ENCODE measurements at regions not wholly inside any gene's neighbourhood (a gene's known extent, or its start where the extent isn't known, plus 50 kb on each side); places are given as distances from the start of the nearest gene placed in this dataset.

- no peak for DNase-seq (ENCODE audit: low read depth)
- ChIA-PET CTCF (no interaction called here), POLR2A (no interaction called here)
- Histone ChIP-seq H3K27me3 (ENCODE audit: control insufficient read depth, insufficient read depth, low read length) (no peaks in the 10 kb centered on the region), H3K4me3 (ENCODE audit: low read depth, low read length) (no peak overlapping the region), H3K36me3 (ENCODE audit: control insufficient read depth, insufficient read depth, low read length) (no peaks in the 10 kb centered on the region)
- TF ChIP-seq, protein P1, sequence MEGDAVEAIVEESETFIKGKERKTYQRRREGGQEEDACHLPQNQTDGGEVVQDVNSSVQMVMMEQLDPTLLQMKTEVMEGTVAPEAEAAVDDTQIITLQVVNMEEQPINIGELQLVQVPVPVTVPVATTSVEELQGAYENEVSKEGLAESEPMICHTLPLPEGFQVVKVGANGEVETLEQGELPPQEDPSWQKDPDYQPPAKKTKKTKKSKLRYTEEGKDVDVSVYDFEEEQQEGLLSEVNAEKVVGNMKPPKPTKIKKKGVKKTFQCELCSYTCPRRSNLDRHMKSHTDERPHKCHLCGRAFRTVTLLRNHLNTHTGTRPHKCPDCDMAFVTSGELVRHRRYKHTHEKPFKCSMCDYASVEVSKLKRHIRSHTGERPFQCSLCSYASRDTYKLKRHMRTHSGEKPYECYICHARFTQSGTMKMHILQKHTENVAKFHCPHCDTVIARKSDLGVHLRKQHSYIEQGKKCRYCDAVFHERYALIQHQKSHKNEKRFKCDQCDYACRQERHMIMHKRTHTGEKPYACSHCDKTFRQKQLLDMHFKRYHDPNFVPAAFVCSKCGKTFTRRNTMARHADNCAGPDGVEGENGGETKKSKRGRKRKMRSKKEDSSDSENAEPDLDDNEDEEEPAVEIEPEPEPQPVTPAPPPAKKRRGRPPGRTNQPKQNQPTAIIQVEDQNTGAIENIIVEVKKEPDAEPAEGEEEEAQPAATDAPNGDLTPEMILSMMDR (IDR thresholded peaks at IDR 0.05; ENCODE audit: insufficient read depth, low read depth, low read length), result no peak
Observed at GRCh38 chr3:161579395-161580126, 83.0 kb downstream of the OTOL1 start.

- H3K36me3 ChIP-seq (ENCODE audit: control insufficient read depth, insufficient read depth, low read length), result no peaks in the 10 kb centered on the region
- TF ChIP-seq, protein P1 (IDR thresholded peaks at IDR 0.05; ENCODE audit: insufficient read depth, low read depth, low read length), result no peak
- no peak overlapping the region for H3K4me3 ChIP-seq (ENCODE audit: low read depth, low read length)
- DNase-seq (ENCODE audit: low read depth), result no peak
- no peaks in the 10 kb centered on the region for H3K27me3 ChIP-seq (ENCODE audit: control insufficient read depth, insufficient read depth, low read length)
- POLR2A ChIA-PET, result no interaction called here
- CTCF ChIA-PET, result no interaction called here
Observed at GRCh38 chr3:161585922-161586321, 89.3 kb downstream of the OTOL1 start.

- CTCF ChIA-PET, result no interaction called here
- no peaks in the 10 kb centered on the region for H3K36me3 ChIP-seq (ENCODE audit: control insufficient read depth, insufficient read depth, low read length)
- no peak overlapping the region for H3K4me3 ChIP-seq (ENCODE audit: low read depth, low read length)
- H3K27me3 ChIP-seq (ENCODE audit: control insufficient read depth, insufficient read depth, low read length), result no peaks in the 10 kb centered on the region
- TF ChIP-seq, protein P1 (IDR thresholded peaks at IDR 0.05; ENCODE audit: insufficient read depth, low read depth, low read length), result no peak
- POLR2A ChIA-PET, result no interaction called here
- no peak for DNase-seq (ENCODE audit: low read depth)
Observed at GRCh38 chr3:161586556-161587235, 90.1 kb downstream of the OTOL1 start.

DNA sequence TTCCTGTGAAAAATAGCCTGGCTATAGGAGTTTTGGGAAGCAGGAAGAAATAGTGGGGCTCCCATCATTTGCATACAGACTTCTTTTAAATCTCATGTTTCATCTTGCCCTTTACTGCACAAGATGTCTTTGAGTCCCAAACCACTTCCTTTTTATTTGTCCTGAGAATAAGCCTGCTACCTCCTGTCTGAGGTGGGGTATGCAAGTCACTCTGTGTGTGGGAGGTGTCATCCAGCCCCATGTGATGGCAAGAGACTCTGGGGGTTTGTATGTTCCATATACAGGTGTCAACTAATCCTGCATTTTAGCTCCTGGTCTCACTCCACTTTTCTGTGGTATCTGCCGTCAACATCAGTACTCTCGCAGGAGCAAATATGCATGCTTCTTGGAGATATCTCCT is 102.0 kb downstream of the OTOL1 start:
- TF ChIP-seq, protein P1 (IDR thresholded peaks at IDR 0.05; ENCODE audit: insufficient read depth, low read depth, low read length), result no peak
- no peaks in the 10 kb centered on the region for H3K27me3 ChIP-seq (ENCODE audit: control insufficient read depth, insufficient read depth, low read length)
- no peak for DNase-seq (ENCODE audit: low read depth)
- no peak overlapping the region for H3K4me3 ChIP-seq (ENCODE audit: low read depth, low read length)
- ChIA-PET CTCF (no interaction called here), POLR2A (no interaction called here)
- no peaks in the 10 kb centered on the region for H3K36me3 ChIP-seq (ENCODE audit: control insufficient read depth, insufficient read depth, low read length)

DNA sequence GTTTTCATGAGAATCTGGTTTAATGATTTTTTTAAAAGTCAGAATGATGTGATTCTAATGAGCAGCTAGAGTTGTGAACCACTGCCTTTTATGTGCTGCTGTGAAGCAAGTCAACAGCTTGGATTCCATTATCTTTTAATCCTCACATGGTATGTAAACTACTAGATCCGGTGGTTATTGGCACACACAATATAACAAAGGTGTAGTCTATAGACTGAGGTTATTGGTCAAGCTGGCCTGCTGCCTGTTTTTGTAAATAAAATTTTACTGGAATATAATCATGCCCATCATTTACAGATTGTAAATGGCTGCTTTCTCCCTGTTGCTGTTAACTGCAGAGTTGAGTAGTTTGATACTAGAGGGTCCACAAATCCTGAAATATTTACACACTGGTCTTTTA is 103.1 kb downstream of the OTOL1 start:
- no peak for DNase-seq (ENCODE audit: low read depth)
- CTCF ChIA-PET, result no interaction called here
- Histone ChIP-seq H3K36me3 (ENCODE audit: control insufficient read depth, insufficient read depth, low read length) (no peaks in the 10 kb centered on the region), H3K4me3 (ENCODE audit: low read depth, low read length) (no peak overlapping the region), H3K27me3 (ENCODE audit: control insufficient read depth, insufficient read depth, low read length) (no peaks in the 10 kb centered on the region)
- POLR2A ChIA-PET, result no interaction called here
- TF ChIP-seq, protein P1 (IDR thresholded peaks at IDR 0.05; ENCODE audit: insufficient read depth, low read depth, low read length), result no peak
